Trophoblast cell (in vitro differentiated cells and primary cell): ENCODE measurements at regions not wholly inside any gene's neighbourhood (a gene's known extent, or its start where the extent isn't known, plus 50 kb on each side); places are given as distances from the start of the nearest gene placed in this dataset.
A peak's percentile ranks its signal among the peaks of the same experiment; 100 is the strongest.

Source experiments
- DNase-seq, 2 donors: peaks; one replicate each; pipeline ENCODE4 v3.0.0-alpha.2; 2016
- H2AFZ ChIP-seq: 2 replicates; pipeline ENCODE4 v1.6.1; 2013; ENCODE audit warnings: low read length, moderate library complexity, mild to moderate bottlenecking; ENCODE audit not compliant: insufficient read depth, poor library complexity
- H2AK5ac ChIP-seq: 2 replicates; pipeline ENCODE4 v1.6.1; 2013; ENCODE audit warnings: mild to moderate bottlenecking, low read length
- H2BK120ac ChIP-seq: 2 replicates; pipeline ENCODE4 v1.6.1; 2013; ENCODE audit warnings: low read length, mild to moderate bottlenecking, moderate library complexity; ENCODE audit not compliant: insufficient read depth, poor library complexity
- H2BK12ac ChIP-seq: 2 replicates; pipeline ENCODE4 v1.6.1; 2013; ENCODE audit warnings: mild to moderate bottlenecking, low read length, moderate library complexity
- H2BK5ac ChIP-seq: 2 replicates; pipeline ENCODE4 v1.6.1; 2013; ENCODE audit warnings: low read length, low read depth, moderate library complexity, mild to moderate bottlenecking; ENCODE audit not compliant: poor library complexity
- H3K14ac ChIP-seq: 2 replicates; pipeline ENCODE4 v1.6.1; 2013; ENCODE audit warnings: mild to moderate bottlenecking, low read length
- H3K18ac ChIP-seq: 2 replicates; pipeline ENCODE4 v1.6.1; 2013; ENCODE audit warnings: mild to moderate bottlenecking, low read length
- H3K23ac ChIP-seq: 2 replicates; pipeline ENCODE4 v1.6.1; 2013; ENCODE audit warnings: low read length
- H3K27ac ChIP-seq: 2 replicates; pipeline ENCODE4 v1.5.1; 2013; ENCODE audit warnings: low read depth, mild to moderate bottlenecking, inconsistent platforms, low read length, moderate library complexity
- H3K27me3 ChIP-seq: 2 replicates; pipeline ENCODE4 v1.6.1; 2013; ENCODE audit warnings: inconsistent platforms, mild to moderate bottlenecking, low read length, moderate library complexity; ENCODE audit not compliant: insufficient read depth
- H3K36me3 ChIP-seq, 2 experiments: 1 replicate in 1 of 2; 2 replicates in 1 of 2; pipeline ENCODE4 v1.6.1; 2013; ENCODE audit warnings: low read length in 2 of 2, mild to moderate bottlenecking in 2 of 2, moderate library complexity in 1 of 2; ENCODE audit not compliant: insufficient read depth in 2 of 2, control insufficient read depth in 1 of 2
- H3K4ac ChIP-seq: 2 replicates; pipeline ENCODE4 v1.6.1; 2013; ENCODE audit warnings: low read depth, mild to moderate bottlenecking, low read length, moderate library complexity
- H3K4me1 ChIP-seq, 2 experiments: 1 replicate in 1 of 2; 2 replicates in 1 of 2; pipeline ENCODE4 v1.6.1; 2013; ENCODE audit warnings: low read length in 2 of 2, mild to moderate bottlenecking in 2 of 2, moderate library complexity in 1 of 2; ENCODE audit not compliant: insufficient read depth in 2 of 2, control insufficient read depth in 1 of 2
- H3K4me2 ChIP-seq: 2 replicates; pipeline ENCODE4 v1.6.1; 2013; ENCODE audit warnings: inconsistent platforms, mild to moderate bottlenecking, low read length, moderate library complexity
- H3K4me3 ChIP-seq: 2 replicates; pipeline ENCODE4 v1.5.1; 2013; ENCODE audit warnings: mild to moderate bottlenecking, low read depth, low read length, inconsistent platforms
- H3K79me1 ChIP-seq: one replicate; pipeline ENCODE4 v1.6.1; 2013; ENCODE audit warnings: low read length
- H3K79me2 ChIP-seq: 2 replicates; pipeline ENCODE4 v1.6.1; 2013; ENCODE audit warnings: low read length, mild to moderate bottlenecking; ENCODE audit not compliant: control insufficient read depth, insufficient read depth, poor library complexity
- H3K9ac ChIP-seq: 2 replicates; pipeline ENCODE4 v1.6.1; 2013; ENCODE audit warnings: mild to moderate bottlenecking, low read length
- H3K9me3 ChIP-seq: 2 replicates; pipeline ENCODE4 v1.6.1; 2013; ENCODE audit warnings: low read depth, mild to moderate bottlenecking, control low read depth, inconsistent platforms, low read length; ENCODE audit not compliant: insufficient read depth
- H4K12ac ChIP-seq: 2 replicates; pipeline ENCODE4 v1.6.1; 2013; ENCODE audit warnings: low read depth, mild to moderate bottlenecking, low read length, moderate library complexity
- H4K8ac ChIP-seq: 2 replicates; pipeline ENCODE4 v1.6.1; 2013; ENCODE audit warnings: low read depth, mild to moderate bottlenecking, low read length, moderate library complexity
- H4K91ac ChIP-seq: one replicate; pipeline ENCODE4 v1.6.1; 2013; ENCODE audit warnings: low read depth, mild to moderate bottlenecking, low read length, moderate library complexity
- WGBS: extraction: QIAGEN DNeasy Blood & Tissue Kit; methylation state at CpG from one replicate; pipeline ENCODE4 v1.1.7; 2013; ENCODE audit warnings: missing lambda C conversion rate; ENCODE audit not compliant: insufficient read length, insufficient coverage; ENCODE audit errors: extremely low coverage; 5-methylcytosine and 5-hydroxymethylcytosine counted together

- Histone ChIP-seq H2AK5ac (no peak overlapping the region), H3K79me1 (no peaks in the 10 kb centered on the region), H3K27me3 (no peaks in the 10 kb centered on the region), H2BK5ac (no peak overlapping the region), H3K14ac (no peak overlapping the region), H3K23ac (no peak overlapping the region), H3K27ac (no peak overlapping the region), H3K36me3 (no peaks in the 10 kb centered on the region), H3K9me3 (peaks cover 36% of the 10 kb centered on the region), H3K79me2 (no peaks in the 10 kb centered on the region), H4K8ac (no peak overlapping the region), H3K4ac (no peak overlapping the region), H2AFZ (no peak overlapping the region), H3K4me3 (no peak overlapping the region), H3K4me2 (no peak overlapping the region), H3K9ac (no peak overlapping the region), H2BK12ac (no peak overlapping the region), H4K91ac (no peak overlapping the region), H3K4me1 (no peaks in the 10 kb centered on the region), H4K12ac (no peak overlapping the region), H3K18ac (no peak overlapping the region), H2BK120ac (no peak overlapping the region)
- no CpG with 5 or more reads among the region's 3 CpGs for WGBS
- DNase-seq = no peak
Observed at GRCh38 chr19:8910775-8911414, 78.7 kb downstream of the MBD3L1 start.

- no peak overlapping the region for H2BK12ac ChIP-seq
- no peak overlapping the region for H3K23ac ChIP-seq
- H3K79me2 ChIP-seq = no peaks in the 10 kb centered on the region
- no peak overlapping the region for H2BK5ac ChIP-seq
- H3K18ac ChIP-seq = no peak overlapping the region
- H3K14ac ChIP-seq = no peak overlapping the region
- no peak overlapping the region for H3K9ac ChIP-seq
- no peaks in the 10 kb centered on the region for H3K36me3 ChIP-seq
- no peak overlapping the region for H2AFZ ChIP-seq
- no peak overlapping the region for H4K91ac ChIP-seq
- H3K4ac ChIP-seq = no peak overlapping the region
- H4K8ac ChIP-seq = no peak overlapping the region
- H3K4me1 ChIP-seq = no peaks in the 10 kb centered on the region
- no peak overlapping the region for H2BK120ac ChIP-seq
- H2AK5ac ChIP-seq = no peak overlapping the region
- no peak for DNase-seq
- no peak overlapping the region for H3K27ac ChIP-seq
- no peaks in the 10 kb centered on the region for H3K27me3 ChIP-seq
- H3K9me3 ChIP-seq = peaks cover 36% of the 10 kb centered on the region
- no peak overlapping the region for H3K4me3 ChIP-seq
- H3K79me1 ChIP-seq = no peaks in the 10 kb centered on the region
- no peak overlapping the region for H3K4me2 ChIP-seq
- H4K12ac ChIP-seq = no peak overlapping the region
- 100% methylated on average over 1 of the region's 4 CpGs for WGBS
Observed at GRCh38 chr19:8915997-8916396, 83.8 kb downstream of the MBD3L1 start.

GRCh38 chr19:8922591-8922990 is 87.6 kb downstream of the MUC16 start:
- Histone ChIP-seq H3K9ac (no peak overlapping the region), H3K4me2 (no peak overlapping the region), H3K79me1 (no peaks in the 10 kb centered on the region), H4K8ac (no peak overlapping the region), H2AK5ac (no peak overlapping the region), H3K23ac (no peak overlapping the region), H4K91ac (no peak overlapping the region), H2AFZ (no peak overlapping the region), H4K12ac (peak overlapping the region; percentile 18), H3K14ac (no peak overlapping the region), H3K79me2 (no peaks in the 10 kb centered on the region), H3K4ac (no peak overlapping the region), H3K36me3 (no peaks in the 10 kb centered on the region), H2BK120ac (no peak overlapping the region), H3K27me3 (no peaks in the 10 kb centered on the region), H2BK12ac (no peak overlapping the region), H3K27ac (no peak overlapping the region), H2BK5ac (no peak overlapping the region), H3K4me1 (no peaks in the 10 kb centered on the region), H3K4me3 (peak overlapping the region; percentile 48), H3K18ac (no peak overlapping the region), H3K9me3 (peaks cover 30% of the 10 kb centered on the region)
- no CpG with 5 or more reads among the region's 11 CpGs for WGBS
- DNase-seq = no peak

- Histone ChIP-seq H3K9me3 (peaks cover 25% of the 10 kb centered on the region), H3K27ac (no peak overlapping the region), H3K9ac (no peak overlapping the region), H2BK5ac (no peak overlapping the region), H3K4me1 (no peaks in the 10 kb centered on the region), H2BK120ac (no peak overlapping the region), H4K8ac (no peak overlapping the region), H4K91ac (no peak overlapping the region), H3K79me1 (no peaks in the 10 kb centered on the region), H3K18ac (no peak overlapping the region), H2AK5ac (no peak overlapping the region), H3K27me3 (no peaks in the 10 kb centered on the region), H3K23ac (no peak overlapping the region), H2BK12ac (no peak overlapping the region), H3K4me2 (no peak overlapping the region), H3K4ac (no peak overlapping the region), H3K79me2 (no peaks in the 10 kb centered on the region), H4K12ac (no peak overlapping the region), H3K14ac (no peak overlapping the region), H3K4me3 (peak overlapping the region; percentile 56), H3K36me3 (no peaks in the 10 kb centered on the region), H2AFZ (no peak overlapping the region)
- DNase-seq = no peak
- WGBS = no CpG with 5 or more reads among the region's 12 CpGs
Observed at GRCh38 chr19:8924283-8924682, 85.9 kb downstream of the MUC16 start.
